Muscle layer of duodenum (tissue), 2 donors: ENCODE measurements at regions not wholly inside any gene's neighbourhood (a gene's known extent, or its start where the extent isn't known, plus 50 kb on each side); places are given as distances from the start of the nearest gene placed in this dataset.
"Not testable (repeated sequence)": the region's sequence is repeated elsewhere in the genome, so short reads cannot be mapped to it uniquely, and the experiment has no call there.

Experiments used
- H3K27ac ChIP-seq: one replicate; pipeline ENCODE4 v1.7.0; 2013; ENCODE audit warnings: mild to moderate bottlenecking, low read length
- H3K27me3 ChIP-seq: one replicate; pipeline ENCODE4 v1.7.0; 2013; ENCODE audit warnings: low read depth, mild to moderate bottlenecking, control low read depth, low read length
- H3K36me3 ChIP-seq, 2 donors: one replicate each; pipeline ENCODE4 v1.7.0; 2013; ENCODE audit warnings: low read length in 2 of 2, control low read depth in 1 of 2, mild to moderate bottlenecking in 1 of 2; ENCODE audit not compliant: insufficient read depth in 2 of 2, control insufficient read depth in 1 of 2
- H3K4me1 ChIP-seq, 2 donors: one replicate each; pipeline ENCODE4 v1.7.0; 2013; ENCODE audit warnings: low read length in 2 of 2, mild to moderate bottlenecking in 2 of 2, control low read depth in 1 of 2, moderate library complexity in 1 of 2; ENCODE audit not compliant: insufficient read depth in 2 of 2, control insufficient read depth in 1 of 2
- H3K4me3 ChIP-seq, 2 donors: one replicate each; pipeline ENCODE4 v1.7.0; 2013; ENCODE audit warnings: low read length in 2 of 2, low read depth in 1 of 2, mild to moderate bottlenecking in 1 of 2
- H3K9me3 ChIP-seq, 2 donors: one replicate each; pipeline ENCODE4 v1.7.0; 2013; ENCODE audit warnings: low read length in 2 of 2, control low read depth in 1 of 2, mild to moderate bottlenecking in 1 of 2; ENCODE audit not compliant: control insufficient read depth in 1 of 2
- donor health status: healthy.

DNA sequence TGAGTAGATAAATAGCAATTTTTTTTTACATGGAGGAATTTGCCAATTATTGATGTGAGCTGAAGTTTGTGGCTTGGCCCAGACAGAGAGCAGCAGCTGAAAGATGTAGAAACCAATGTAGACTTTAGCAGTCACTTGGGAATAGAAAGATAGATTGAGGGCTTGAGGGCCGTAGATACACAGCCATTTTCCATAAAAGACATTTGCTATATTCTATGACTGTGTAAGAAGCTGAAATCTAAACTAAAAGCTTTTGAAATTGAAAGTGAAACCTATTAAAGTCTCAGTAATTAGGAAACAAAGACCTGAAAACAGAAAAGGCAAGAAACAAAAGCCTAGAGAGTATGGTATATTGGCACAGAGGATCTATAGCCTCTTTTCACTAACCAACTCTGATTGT is 332.7 kb downstream of the CENPW start:
- Histone ChIP-seq H3K27me3 (no peaks in the 10 kb centered on the region), H3K9me3 (no peaks in the 10 kb centered on the region), H3K27ac (no peak overlapping the region), H3K4me1 (no peaks in the 10 kb centered on the region), H3K36me3 (no peaks in the 10 kb centered on the region), H3K4me3 (no peak overlapping the region)

GRCh38 chr6:126673749-126674148 is 333.8 kb downstream of the CENPW start:
- H3K27me3 ChIP-seq, H3K9me3 ChIP-seq, H3K4me1 ChIP-seq, H3K36me3 ChIP-seq, H3K27ac ChIP-seq, H3K4me3 ChIP-seq: not testable (repeated sequence)

DNA sequence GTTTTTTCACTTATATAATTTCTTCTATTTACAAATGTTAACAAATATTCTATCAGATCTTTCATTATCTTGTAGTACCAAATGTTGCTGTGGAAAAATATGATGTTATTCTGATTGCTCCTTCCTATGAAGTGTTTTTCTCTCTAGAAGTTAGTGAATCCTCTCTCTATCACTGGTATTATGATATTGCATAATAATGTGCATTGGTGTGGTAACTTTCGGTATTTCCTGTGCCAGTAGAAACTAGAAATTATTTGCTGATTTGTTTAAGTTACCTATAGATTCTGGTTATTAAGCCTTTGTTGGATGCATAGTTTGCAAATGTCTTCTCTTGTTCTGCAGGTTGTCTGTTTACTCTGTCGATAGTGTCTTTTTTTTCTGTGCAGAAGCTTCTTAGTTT is 342.5 kb downstream of the CENPW start:
- Histone ChIP-seq H3K27me3 (no peaks in the 10 kb centered on the region), H3K36me3 (no peaks in the 10 kb centered on the region), H3K4me3 (no peak overlapping the region), H3K4me1 (no peaks in the 10 kb centered on the region), H3K9me3 (peaks cover 0 to 2% of the 10 kb centered on the region in 2 donors), H3K27ac (no peak overlapping the region)

GRCh38 chr6:126685182-126685581 is 345.3 kb downstream of the CENPW start:
- Histone ChIP-seq H3K36me3 (no peaks in the 10 kb centered on the region), H3K4me1 (no peaks in the 10 kb centered on the region), H3K9me3 (peaks cover 0 to 5% of the 10 kb centered on the region in 2 donors), H3K4me3 (no peak overlapping the region), H3K27ac (no peak overlapping the region), H3K27me3 (no peaks in the 10 kb centered on the region)

GRCh38 chr6:126696921-126697693 is 357.2 kb downstream of the CENPW start:
- H3K27ac ChIP-seq: no peak overlapping the region

GRCh38 chr6:126698732-126699240 is 358.9 kb downstream of the CENPW start:
- no peaks in the 10 kb centered on the region for H3K27me3 ChIP-seq
- no peaks in the 10 kb centered on the region for H3K9me3 ChIP-seq
- no peaks in the 10 kb centered on the region for H3K36me3 ChIP-seq
- H3K4me1 ChIP-seq: no peaks in the 10 kb centered on the region
- H3K27ac ChIP-seq: no peak overlapping the region
- H3K4me3 ChIP-seq: no peak overlapping the region

More at GRCh38 chr6:126696921-126697693, 357.2 kb downstream of the CENPW start:
- H3K9me3 ChIP-seq: peaks cover 0 to under 1% of the 10 kb centered on the region in 2 donors
- no peaks in the 10 kb centered on the region for H3K4me1 ChIP-seq
- H3K36me3 ChIP-seq: no peaks in the 10 kb centered on the region
- H3K27me3 ChIP-seq: no peaks in the 10 kb centered on the region
- H3K4me3 ChIP-seq: no peak overlapping the region

DNA sequence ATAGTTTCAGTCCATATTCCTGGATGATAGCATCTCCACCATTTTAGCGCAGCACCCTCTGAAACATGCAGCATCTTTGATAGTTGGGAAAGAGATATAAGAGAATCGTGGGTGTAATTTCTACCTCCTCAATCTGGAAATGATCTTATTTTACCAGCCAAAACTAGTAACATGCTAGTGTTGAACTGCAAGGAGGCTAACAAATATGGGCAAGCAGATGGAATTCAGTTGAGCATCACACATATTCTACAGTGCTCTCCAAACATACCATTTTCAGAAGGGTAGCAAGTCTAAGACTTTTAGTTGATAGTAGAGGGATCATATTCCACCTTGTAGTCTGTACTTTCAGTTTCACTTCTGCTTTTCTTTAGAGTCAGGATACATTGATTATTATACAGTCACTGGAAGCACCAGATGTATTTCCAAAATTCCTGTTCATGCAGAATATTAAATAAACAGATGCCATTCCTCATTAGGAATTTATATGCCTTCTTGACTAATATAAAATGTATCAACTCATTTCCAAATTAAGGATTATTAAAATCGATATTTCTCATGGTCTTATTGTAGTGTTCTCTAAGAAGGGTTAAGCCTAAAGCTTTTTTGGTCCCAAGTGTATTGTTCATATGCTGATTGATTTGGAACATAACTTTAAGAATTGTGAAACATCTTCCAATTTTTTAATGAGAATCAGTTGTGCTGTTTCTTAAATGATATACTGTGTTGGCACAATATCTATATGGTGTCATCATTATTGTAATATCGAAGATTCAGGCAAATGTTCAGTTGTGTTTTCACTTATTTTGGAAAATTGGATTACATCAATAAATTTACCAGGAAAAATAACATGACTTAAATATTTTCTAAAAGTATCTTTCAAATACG is 362.0 kb downstream of the CENPW start:
- peak overlapping the region in 1 of 2 donors; percentile 34 for H3K4me3 ChIP-seq
- H3K27me3 ChIP-seq: no peaks in the 10 kb centered on the region
- H3K36me3 ChIP-seq: no peaks in the 10 kb centered on the region
- H3K9me3 ChIP-seq: no peaks in the 10 kb centered on the region
- H3K4me1 ChIP-seq: no peaks in the 10 kb centered on the region
- no peak overlapping the region for H3K27ac ChIP-seq

DNA sequence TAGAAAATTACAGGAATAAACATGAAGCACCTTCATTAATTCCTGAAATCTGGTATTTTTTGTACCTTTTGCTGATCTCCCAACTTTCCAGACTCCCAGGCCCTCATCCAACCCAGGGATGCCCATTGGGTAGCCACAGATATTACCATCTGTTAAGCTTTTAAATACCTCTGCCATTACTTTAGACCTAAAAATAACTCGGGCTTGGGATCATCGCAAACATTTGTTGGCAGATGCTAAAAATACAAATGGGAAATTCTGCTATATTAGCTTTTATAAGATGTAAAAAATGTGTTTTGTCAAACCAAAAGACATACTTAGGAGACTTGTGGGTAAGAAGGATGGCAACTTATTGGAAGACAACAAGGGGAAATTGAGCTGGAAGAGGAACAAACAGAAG is 376.1 kb downstream of the CENPW start:
- no peaks in the 10 kb centered on the region for H3K27me3 ChIP-seq
- no peaks in the 10 kb centered on the region for H3K36me3 ChIP-seq
- no peak overlapping the region for H3K27ac ChIP-seq

GRCh38 chr6:126716826-126717509 is 377.1 kb downstream of the CENPW start:
- no peak overlapping the region for H3K27ac ChIP-seq
- no peak overlapping the region for H3K4me3 ChIP-seq
- H3K4me1 ChIP-seq: no peaks in the 10 kb centered on the region
- H3K9me3 ChIP-seq: no peaks in the 10 kb centered on the region
- H3K36me3 ChIP-seq: no peaks in the 10 kb centered on the region
- H3K27me3 ChIP-seq: no peaks in the 10 kb centered on the region

More for the DNA sequence above, 376.1 kb downstream of the CENPW start:
- Histone ChIP-seq H3K4me3 (no peak overlapping the region), H3K4me1 (no peaks in the 10 kb centered on the region), H3K9me3 (no peaks in the 10 kb centered on the region)

GRCh38 chr6:126718600-126719327 is 378.8 kb downstream of the CENPW start:
- H3K27me3 ChIP-seq: no peaks in the 10 kb centered on the region
- no peak overlapping the region for H3K27ac ChIP-seq
- no peak overlapping the region for H3K4me3 ChIP-seq

More at GRCh38 chr6:126718600-126719327, 378.8 kb downstream of the CENPW start:
- Histone ChIP-seq H3K36me3 (no peaks in the 10 kb centered on the region), H3K4me1 (no peaks in the 10 kb centered on the region), H3K9me3 (no peaks in the 10 kb centered on the region)
